Astrocyte of the spinal cord (primary cell): ENCODE measurements at regions not wholly inside any gene's neighbourhood (a gene's known extent, or its start where the extent isn't known, plus 50 kb on each side); places are given as distances from the start of the nearest gene placed in this dataset.

ENCODE experiments used
- DNase-seq: peaks from one replicate; pipeline ENCODE4 v3.0.0; 2011; ENCODE audit warnings: low read depth, low spot score
- H3K4me3 ChIP-seq: 2 replicates; pipeline ENCODE4 v1.5.1; 2011; ENCODE audit warnings: low read depth, mild to moderate bottlenecking, low read length, moderate library complexity
- in situ Hi-C: cut with HindIII; loops from 2 replicates; pipeline ENCODE4 v1.10.0; 2017; ENCODE audit warnings: low sequenced_read_pairs
- TF ChIP-seq, protein P1 (sequence below): IDR thresholded peaks from 2 replicates; pipeline ENCODE4 v1.5.1; 2012; ENCODE audit warnings: low read depth, mild to moderate bottlenecking, low read length, inconsistent platforms

DNA sequence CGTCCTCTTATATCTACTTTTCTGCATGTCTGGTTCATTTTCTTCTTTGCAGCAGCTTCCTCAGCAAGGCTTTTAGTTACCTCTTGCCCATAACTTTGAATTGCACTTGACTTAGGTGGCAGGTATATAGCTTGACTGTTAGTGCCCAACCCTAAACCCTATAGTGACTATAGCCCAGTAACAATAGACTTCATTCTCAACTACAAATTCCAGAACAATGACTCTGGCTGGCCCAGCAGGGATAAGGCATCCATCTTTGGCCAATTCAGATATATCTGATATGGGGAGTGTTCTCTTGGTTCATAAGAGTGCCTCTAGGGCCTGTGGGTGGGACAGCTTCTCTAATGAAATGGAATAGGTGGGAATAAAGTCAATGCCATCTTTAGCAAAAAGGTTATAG is 246.2 kb downstream of the DMRT2 start:
- no peak overlapping the region for H3K4me3 ChIP-seq
- DNase-seq, result no peak
- in situ Hi-C loops, result no loop called here
- TF ChIP-seq, protein P1, sequence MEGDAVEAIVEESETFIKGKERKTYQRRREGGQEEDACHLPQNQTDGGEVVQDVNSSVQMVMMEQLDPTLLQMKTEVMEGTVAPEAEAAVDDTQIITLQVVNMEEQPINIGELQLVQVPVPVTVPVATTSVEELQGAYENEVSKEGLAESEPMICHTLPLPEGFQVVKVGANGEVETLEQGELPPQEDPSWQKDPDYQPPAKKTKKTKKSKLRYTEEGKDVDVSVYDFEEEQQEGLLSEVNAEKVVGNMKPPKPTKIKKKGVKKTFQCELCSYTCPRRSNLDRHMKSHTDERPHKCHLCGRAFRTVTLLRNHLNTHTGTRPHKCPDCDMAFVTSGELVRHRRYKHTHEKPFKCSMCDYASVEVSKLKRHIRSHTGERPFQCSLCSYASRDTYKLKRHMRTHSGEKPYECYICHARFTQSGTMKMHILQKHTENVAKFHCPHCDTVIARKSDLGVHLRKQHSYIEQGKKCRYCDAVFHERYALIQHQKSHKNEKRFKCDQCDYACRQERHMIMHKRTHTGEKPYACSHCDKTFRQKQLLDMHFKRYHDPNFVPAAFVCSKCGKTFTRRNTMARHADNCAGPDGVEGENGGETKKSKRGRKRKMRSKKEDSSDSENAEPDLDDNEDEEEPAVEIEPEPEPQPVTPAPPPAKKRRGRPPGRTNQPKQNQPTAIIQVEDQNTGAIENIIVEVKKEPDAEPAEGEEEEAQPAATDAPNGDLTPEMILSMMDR, result no peak

DNA sequence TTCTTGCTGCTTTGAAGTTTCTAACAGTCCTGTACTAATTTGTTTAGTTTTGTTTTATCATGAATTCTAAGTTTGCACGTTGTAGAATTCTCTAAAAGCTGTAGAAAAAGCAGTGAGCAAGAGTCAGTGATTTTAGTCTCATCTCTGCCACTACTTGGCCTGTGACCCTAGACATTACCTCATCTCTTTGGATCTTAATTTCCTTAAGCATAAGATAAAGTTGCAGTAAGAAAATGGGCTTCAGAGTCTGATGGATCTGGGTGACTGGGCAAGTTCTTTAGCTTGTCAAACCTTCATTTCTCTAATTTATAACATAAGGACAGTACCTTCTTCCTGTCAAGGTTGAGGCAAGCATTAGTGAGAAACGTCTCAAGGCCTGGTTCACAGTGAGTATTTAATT is 247.9 kb downstream of the DMRT2 start:
- in situ Hi-C loops, result no loop called here
- TF ChIP-seq, protein P1, result no peak

DNA sequence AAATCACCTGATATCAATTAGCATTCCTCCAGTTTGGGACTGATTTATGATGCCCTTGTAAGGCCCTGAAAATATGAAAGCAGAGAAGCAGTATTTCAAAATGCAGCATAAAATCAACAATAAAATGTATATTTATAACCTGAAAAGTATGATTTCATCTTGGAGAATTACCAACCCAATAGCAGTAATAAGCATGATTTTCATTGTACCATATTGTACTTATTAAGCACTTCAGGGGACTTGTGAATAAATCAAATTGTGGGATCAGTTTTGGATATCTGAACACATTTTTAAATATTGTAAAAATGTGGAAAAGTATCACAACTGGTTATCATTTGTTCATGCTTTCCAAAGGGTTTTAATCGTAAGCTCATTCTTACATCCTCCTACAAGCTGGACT is 250.8 kb downstream of the DMRT2 start:
- H3K4me3 ChIP-seq, result no peak overlapping the region
- TF ChIP-seq, protein P1, result no peak
- in situ Hi-C loops, result no loop called here
- DNase-seq, result no peak

More for the DNA sequence above, 247.9 kb downstream of the DMRT2 start:
- no peak for DNase-seq
- H3K4me3 ChIP-seq, result no peak overlapping the region

DNA sequence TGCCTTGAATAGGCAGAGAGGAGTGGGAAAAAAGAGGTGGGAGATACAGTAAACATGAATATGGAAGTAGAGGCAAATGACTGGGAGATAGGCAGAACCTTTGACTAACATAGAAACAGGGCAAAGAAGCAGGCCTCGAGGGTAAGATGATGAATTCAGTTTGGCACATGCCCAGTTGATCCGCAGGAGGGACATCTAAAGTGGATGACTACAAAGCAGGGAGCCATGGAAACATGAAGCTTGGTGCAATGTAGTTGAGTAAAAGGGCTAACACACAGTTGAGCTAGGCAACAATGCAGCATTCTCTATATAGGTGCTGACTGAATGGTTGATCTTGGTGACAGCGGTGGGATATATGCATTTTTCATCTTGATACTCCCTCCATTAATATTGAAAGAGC is 253.8 kb downstream of the DMRT2 start:
- H3K4me3 ChIP-seq, result no peak overlapping the region
- in situ Hi-C loops, result no loop called here
- DNase-seq, result no peak
- TF ChIP-seq, protein P1, result no peak

DNA sequence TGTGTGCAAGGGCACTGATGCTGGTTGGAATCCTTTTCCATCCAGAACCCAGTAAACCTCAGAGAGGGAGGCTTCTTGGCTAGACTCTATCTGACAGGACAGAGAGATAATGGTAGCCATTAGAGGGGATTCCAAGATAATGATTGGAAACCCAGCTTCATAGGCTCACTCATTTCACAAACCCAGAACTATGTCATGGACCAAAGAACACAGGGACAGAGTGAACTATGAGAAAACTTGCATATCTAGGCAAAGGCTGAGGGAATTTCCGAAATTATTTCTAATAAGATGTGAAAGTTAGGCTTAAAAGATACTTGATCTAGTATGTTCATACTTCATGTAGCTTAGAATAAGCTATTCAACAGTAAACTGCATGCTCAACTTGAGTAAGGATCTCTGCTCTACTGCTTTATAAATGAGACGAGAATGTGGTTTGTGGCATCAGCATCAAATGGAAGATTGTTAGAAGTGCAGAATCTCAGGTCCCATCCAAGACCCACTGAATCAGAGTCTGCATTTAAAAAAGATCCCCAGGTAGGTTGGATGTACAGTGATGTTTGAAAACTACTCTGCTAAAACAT is 261.4 kb downstream of the DMRT2 start:
- no peak overlapping the region for H3K4me3 ChIP-seq
- TF ChIP-seq, protein P1, result no peak
- in situ Hi-C loops, result no loop called here
- DNase-seq, result no peak

DNA sequence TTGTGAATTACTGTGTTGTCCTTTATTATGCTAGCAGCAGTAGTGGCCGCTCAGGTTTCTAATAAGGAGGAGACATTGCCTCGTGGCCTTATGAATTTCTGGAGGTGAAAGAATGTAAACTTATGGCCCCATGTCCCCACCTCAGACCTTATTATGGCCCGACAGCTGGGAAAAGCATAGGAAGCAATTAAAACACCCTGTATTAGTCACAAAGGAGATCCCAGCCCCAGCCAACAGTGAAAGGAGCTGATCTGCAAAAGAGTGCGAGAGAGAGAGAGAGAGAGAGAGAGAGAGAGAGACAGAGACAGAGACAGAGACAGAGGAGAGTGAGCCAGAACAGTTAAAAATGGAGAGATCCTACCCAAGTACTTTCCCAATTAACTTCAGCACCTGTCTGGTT is 269.3 kb downstream of the DMRT2 start:
- no peak overlapping the region for H3K4me3 ChIP-seq
- TF ChIP-seq, protein P1, result no peak
- no peak for DNase-seq
- in situ Hi-C loops, result no loop called here
